Activated B cell treated with CpG ODN at 0.5 μM for 24 hours (primary cell): ENCODE measurements at regions not wholly inside any gene's neighbourhood (a gene's known extent, or its start where the extent isn't known, plus 50 kb on each side); places are given as distances from the start of the nearest gene placed in this dataset.
"Not testable (repeated sequence)": the region's sequence is repeated elsewhere in the genome, so short reads cannot be mapped to it uniquely, and the experiment has no call there.

Experiments
- ATAC-seq: fragments of 200-7000 bp; cut with Tn5 transposase; one replicate; pipeline ENCODE4 v1.10.0; 2021; ENCODE audit warnings: low read depth, mild to moderate bottlenecking, moderate library complexity
- CTCF ChIA-PET: fragments of 350-600 bp; sonication (Branson Sonifier 250); formaldehyde crosslinking; loops from one replicate; lab custom pipeline; 2021; ENCODE audit warnings: antibody characterized with exemption; lab: Charles Lee
- POLR2A ChIA-PET: fragments of 350-600 bp; sonication (Branson Sonifier 250); formaldehyde crosslinking; loops from one replicate; lab custom pipeline; 2021; ENCODE audit warnings: antibody characterized with exemption; lab: Charles Lee
- DNase-seq: peaks from one replicate; pipeline ENCODE4 v3.0.0; 2022
- H3K27ac Mint-ChIP-seq: one replicate; pipeline ENCODE4 v1.8.0; 2020; ENCODE audit warnings: mixed read lengths
- H3K27me3 Mint-ChIP-seq: one replicate; pipeline ENCODE4 v1.8.0; 2021; ENCODE audit warnings: mixed read lengths
- H3K36me3 Mint-ChIP-seq: one replicate; pipeline ENCODE4 v1.8.0; 2021; ENCODE audit warnings: low read depth, mixed read lengths
- H3K4me1 Mint-ChIP-seq: one replicate; pipeline ENCODE4 v1.8.0; 2021; ENCODE audit warnings: mixed read lengths
- H3K4me3 Mint-ChIP-seq: one replicate; pipeline ENCODE4 v1.8.0; 2020; ENCODE audit warnings: mild to moderate bottlenecking, mixed read lengths
- H3K9me3 Mint-ChIP-seq: one replicate; pipeline ENCODE4 v1.8.0; 2020; ENCODE audit warnings: mixed read lengths
- CTCF ChIP-seq: fragments of 200-600 bp; IDR thresholded peaks from one replicate; pipeline ENCODE4 v1.8.0; 2022; ENCODE audit warnings: antibody characterized with exemption, mild to moderate bottlenecking
- intact Hi-C: fragments of 100-400 bp; cut with micrococcal nuclease; formaldehyde crosslinking; loops from one replicate; pipeline ENCODE4 v1.15.1; 2024

GRCh38 chr18:38642711-38643110 is 1077.1 kb upstream of the CELF4 start:
- no peaks in the 10 kb centered on the region for H3K36me3 Mint-ChIP-seq
- H3K9me3 Mint-ChIP-seq, result peaks cover 12% of the 10 kb centered on the region
- H3K4me3 Mint-ChIP-seq, result no peak overlapping the region
- no peak overlapping the region for H3K27ac Mint-ChIP-seq
- POLR2A ChIA-PET, result no interaction called here
- CTCF ChIA-PET, result no interaction called here
- ATAC-seq (no peak), DNase-seq (no peak)
- intact Hi-C loops, result no loop called here
- no peaks in the 10 kb centered on the region for H3K27me3 Mint-ChIP-seq
- no peaks in the 10 kb centered on the region for H3K4me1 Mint-ChIP-seq
- TF ChIP-seq CTCF, result no peak

GRCh38 chr18:38639700-38640099 is 1074.1 kb upstream of the CELF4 start:
- ATAC-seq, DNase-seq, CTCF ChIA-PET, H3K27me3 Mint-ChIP-seq, H3K27ac Mint-ChIP-seq, intact Hi-C loops, H3K4me1 Mint-ChIP-seq, H3K4me3 Mint-ChIP-seq, POLR2A ChIA-PET, H3K36me3 Mint-ChIP-seq: not testable (repeated sequence)
- peaks cover 16% of the 10 kb centered on the region for H3K9me3 Mint-ChIP-seq

GRCh38 chr18:38635709-38636430 is 1070.3 kb upstream of the CELF4 start:
- DNase-seq (no peak), ATAC-seq (no peak)
- no peaks in the 10 kb centered on the region for H3K27me3 Mint-ChIP-seq
- H3K4me1 Mint-ChIP-seq, result no peaks in the 10 kb centered on the region
- no peak overlapping the region for H3K27ac Mint-ChIP-seq
- H3K36me3 Mint-ChIP-seq, result no peaks in the 10 kb centered on the region
- CTCF ChIA-PET, result no interaction called here
- POLR2A ChIA-PET, result no interaction called here
- H3K9me3 Mint-ChIP-seq, result peaks cover 19% of the 10 kb centered on the region
- intact Hi-C loops, result no loop called here
- H3K4me3 Mint-ChIP-seq, result no peak overlapping the region
- TF ChIP-seq CTCF, result no peak

- ATAC-seq (no peak), DNase-seq (no peak)
- H3K36me3 Mint-ChIP-seq, result no peaks in the 10 kb centered on the region
- no peak overlapping the region for H3K4me3 Mint-ChIP-seq
- no peak for TF ChIP-seq CTCF
- ChIA-PET POLR2A (no interaction called here), CTCF (no interaction called here)
- H3K4me1 Mint-ChIP-seq, result no peaks in the 10 kb centered on the region
- H3K27ac Mint-ChIP-seq, result no peak overlapping the region
- intact Hi-C loops, result loop anchor here (5.0 kb wide), 1 partner anchor 1658 kb away; no protein-coding TSS in a partner anchor
- peaks cover 15% of the 10 kb centered on the region for H3K9me3 Mint-ChIP-seq
- H3K27me3 Mint-ChIP-seq, result no peaks in the 10 kb centered on the region
Observed at GRCh38 chr18:38634117-38634516, 1068.5 kb upstream of the CELF4 start.

- DNase-seq (no peak), ATAC-seq (no peak)
- H3K4me1 Mint-ChIP-seq, result no peaks in the 10 kb centered on the region
- H3K27me3 Mint-ChIP-seq, result no peaks in the 10 kb centered on the region
- no peak overlapping the region for H3K27ac Mint-ChIP-seq
- H3K9me3 Mint-ChIP-seq, result peaks cover 9% of the 10 kb centered on the region
- ChIA-PET POLR2A (no interaction called here), CTCF (no interaction called here)
- no peak for TF ChIP-seq CTCF
- H3K36me3 Mint-ChIP-seq, result no peaks in the 10 kb centered on the region
- no peak overlapping the region for H3K4me3 Mint-ChIP-seq
- intact Hi-C loops, result loop anchor here (5.0 kb wide), 1 partner anchor 1659 kb away; no protein-coding TSS in a partner anchor
Observed at GRCh38 chr18:38633333-38633732, 1067.7 kb upstream of the CELF4 start.
